Activated CD8-positive, alpha-beta memory T cell treated with anti-CD3 and anti-CD28 coated beads, Interleukin-2, amount 50 U/mL, for 4 hours (primary cell): ENCODE measurements at regions not wholly inside any gene's neighbourhood (a gene's known extent, or its start where the extent isn't known, plus 50 kb on each side); places are given as distances from the start of the nearest gene placed in this dataset.

Experiments
- DNase-seq: peaks from one replicate; pipeline ENCODE4 v3.0.0-alpha.2; 2020

DNA sequence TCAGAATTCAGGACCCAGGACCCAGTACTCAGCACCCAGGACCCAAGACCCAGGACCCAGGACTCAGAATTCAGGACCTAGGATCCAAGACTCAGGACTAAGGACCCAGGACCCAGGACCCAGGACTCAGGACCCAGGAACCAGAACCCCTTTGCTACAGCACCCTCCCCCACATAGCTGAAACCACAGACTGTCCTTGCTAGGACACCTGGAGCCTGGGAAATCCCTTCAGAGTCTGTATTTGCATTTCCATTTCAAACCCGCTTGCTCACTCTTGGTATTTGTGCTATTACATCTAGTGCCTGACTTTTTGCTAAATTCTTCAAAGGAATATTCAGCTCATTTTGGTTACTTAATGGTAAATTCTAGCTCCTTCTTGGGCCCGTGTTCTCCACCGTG, 275.8 kb upstream of the MAF start:
- no peak for DNase-seq

DNA sequence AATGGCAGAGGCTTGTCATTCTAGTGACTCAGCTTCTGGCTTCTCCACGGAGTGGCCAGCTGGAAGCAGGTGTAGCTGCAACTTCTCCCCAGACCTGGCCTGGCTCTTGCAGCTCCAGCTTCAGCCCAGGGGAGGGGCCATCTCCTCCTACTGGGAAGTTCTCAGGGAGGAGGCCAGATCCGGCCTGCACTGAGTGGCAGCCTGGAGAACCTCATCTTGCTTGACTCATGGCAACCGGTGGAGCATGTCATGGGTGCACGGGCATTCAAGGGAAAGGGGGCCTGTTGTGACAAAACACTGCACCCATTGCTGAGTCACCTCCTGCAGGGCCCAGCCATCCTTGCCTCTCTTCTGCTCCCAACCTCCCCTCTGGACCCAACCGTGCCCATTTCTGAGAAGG, 273.9 kb upstream of the MAF start:
- DNase-seq = no peak

DNA sequence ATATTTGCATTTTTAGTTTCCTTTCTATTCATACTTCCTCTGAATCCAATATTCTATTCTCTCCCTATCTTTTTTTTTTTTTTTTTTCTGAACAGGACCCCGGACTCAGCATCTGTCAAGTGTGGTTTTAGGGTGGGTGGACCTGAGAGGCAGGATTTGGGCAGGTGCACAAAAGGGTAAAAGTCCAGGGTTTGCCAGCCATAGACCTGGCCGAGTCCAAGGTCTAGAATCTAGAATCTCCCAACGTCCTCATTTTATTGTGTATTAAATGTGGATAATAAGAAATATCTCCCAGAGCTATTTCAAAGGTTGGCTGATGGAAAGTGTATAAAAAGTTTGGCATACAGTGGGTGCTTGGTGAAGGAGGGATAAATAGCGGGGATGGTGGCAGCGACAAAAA, 273.3 kb upstream of the MAF start:
- DNase-seq = no peak

DNA sequence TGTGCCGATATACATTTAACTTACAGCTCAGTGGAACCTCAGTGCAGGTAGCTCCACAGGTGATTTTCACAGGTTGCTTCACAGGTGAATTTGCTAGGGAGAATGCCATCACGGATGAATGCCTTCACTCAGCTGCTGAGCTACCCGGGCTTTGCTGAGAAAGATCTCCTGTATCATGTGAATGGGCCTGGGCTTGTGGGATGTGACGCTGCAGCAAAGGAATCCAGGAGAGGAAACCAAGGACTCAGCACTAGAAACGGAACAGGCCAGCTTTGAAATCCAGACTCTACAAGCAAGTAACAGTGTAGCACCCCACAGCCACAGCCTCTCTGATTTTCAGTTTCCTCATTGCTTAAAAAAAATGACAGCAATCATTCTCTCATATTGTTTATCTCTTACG, 271.4 kb upstream of the MAF start:
- DNase-seq = no peak

DNA sequence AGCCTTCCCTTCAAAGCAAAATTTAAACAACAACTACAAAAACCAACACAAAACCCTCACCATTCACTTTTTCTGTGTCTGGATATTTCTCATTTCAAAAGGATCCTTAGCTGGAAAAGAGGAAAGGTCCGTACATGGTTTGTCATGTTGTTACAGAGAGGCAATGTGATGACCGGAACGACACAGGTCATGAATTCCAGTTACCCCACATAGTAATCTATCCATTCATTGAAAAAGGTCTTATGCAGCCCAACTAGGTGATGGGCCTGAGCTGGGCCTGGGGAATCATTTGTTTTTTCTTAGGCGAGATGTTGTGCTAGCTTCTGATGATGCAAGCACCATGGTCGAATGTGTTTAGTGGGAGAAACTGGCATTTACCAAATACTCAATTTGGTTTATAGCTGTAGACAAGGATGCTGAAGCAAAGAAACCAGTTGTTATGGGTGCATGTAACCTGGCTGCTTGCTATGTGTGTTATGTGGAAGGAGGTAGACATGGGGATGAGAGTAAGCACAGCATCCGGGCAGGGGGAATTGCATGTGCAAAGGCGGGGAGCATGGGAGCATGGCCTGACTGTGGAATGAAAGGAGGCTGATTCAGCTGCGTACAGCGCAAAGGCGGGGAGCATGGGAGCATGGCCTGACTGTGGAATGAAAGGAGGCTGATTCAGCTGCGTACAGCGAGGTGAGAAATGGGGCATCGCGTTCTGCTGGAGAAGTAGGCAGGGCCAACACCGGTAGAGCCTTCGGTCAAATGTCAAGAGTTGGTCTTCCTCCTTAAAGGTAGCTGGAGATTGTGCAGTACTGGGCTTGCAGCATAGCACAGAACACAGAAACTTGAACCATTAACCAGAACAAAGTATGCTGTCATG, 269.7 kb upstream of the MAF start:
- no peak for DNase-seq

DNA sequence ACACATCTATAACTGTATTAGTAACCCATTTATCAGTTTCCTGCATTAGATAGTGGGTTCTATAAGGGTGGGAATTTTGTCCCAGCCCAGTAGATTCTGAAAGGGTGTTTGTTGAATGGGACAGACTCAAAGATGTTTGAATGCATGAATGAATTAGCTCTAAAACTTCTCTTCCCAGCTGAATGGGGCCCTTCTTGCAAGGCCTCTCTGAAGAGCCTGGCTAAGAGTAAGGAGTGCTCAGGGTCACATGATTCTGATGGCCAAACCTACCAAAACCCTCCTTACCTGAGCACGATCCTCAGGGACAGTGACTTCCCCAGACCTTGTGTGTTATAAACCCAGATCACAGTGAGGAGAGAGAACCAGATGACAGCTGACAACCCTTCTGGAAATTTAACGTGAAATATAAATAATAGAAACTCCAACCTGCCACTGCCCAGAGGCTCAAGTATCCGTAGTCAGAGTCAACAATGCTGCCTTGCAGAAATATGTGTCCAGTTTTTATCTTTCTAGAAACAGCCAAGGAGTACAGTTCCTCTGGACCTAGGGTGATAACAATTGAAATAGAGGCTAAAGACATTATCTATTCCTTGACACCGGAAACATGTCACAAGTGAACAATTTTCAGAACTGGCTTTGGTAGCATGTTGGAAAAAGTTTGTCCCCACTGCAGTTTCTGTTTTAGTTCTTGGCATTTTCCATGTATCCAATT, 268.9 kb upstream of the MAF start:
- no peak for DNase-seq

DNA sequence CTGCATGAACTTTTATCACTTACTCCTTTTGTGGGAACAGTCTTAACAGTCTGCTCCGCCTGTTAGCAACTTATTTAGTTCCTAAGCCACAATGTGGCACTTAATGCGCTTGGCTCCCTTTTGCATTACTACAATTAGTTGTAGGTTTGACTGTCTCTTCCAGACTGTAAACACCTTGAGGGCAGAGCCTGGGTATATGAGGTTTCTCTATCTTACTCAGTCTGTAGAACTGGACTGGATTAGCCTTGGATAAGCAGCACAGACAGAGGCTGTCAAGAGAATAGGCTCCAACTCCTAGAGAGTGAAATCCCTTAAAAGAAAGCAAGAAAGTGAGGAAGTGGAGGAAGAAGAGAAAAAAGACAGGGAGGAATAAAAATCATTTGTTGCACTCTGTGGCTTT, 268.3 kb upstream of the MAF start:
- no peak for DNase-seq

DNA sequence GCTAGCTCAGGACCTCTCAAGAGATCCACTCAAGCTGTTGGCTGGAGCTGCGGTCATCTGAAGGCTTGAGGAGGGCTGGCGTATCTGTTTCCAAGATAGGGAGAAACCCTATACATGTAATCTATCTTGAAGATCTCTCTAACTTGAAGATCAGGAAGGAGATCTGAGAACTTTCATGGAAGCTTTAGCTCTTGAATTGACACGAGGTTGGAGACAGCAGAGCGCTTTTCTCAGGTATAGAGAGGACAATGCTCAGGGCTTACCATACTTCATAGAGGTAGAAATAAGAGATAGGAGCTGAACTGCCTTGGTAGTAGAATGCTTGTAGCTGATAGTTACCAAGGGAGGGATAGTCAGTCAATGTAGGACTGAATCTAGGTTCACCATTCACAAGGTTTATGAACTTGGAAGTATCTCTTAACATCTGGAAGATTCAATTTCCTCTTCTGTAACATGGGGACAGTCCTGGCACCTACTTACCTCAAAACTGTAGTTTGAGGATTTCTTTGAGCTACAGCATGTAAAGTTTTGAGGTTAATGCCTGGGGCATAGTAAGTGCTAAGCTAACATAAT, 267.0 kb upstream of the MAF start:
- DNase-seq = no peak

DNA sequence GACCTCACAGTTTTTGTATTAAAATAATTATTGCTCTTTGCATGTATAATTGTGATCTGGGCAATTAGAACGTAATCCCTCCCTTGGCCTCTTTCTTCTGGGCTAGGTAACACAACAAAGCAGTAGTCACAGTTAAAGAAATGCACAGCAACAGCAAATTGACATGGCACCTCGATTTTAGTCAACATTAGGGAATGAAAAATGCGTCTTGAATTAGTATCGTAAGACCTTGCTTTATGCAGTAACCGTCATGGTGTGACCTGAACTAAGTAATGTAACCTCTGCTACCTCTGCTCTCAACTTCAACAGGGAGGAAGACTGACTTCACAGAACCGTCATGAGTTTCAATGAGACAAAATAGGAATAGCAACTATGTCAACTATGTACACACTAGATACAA, 265.4 kb upstream of the MAF start:
- DNase-seq = no peak

DNA sequence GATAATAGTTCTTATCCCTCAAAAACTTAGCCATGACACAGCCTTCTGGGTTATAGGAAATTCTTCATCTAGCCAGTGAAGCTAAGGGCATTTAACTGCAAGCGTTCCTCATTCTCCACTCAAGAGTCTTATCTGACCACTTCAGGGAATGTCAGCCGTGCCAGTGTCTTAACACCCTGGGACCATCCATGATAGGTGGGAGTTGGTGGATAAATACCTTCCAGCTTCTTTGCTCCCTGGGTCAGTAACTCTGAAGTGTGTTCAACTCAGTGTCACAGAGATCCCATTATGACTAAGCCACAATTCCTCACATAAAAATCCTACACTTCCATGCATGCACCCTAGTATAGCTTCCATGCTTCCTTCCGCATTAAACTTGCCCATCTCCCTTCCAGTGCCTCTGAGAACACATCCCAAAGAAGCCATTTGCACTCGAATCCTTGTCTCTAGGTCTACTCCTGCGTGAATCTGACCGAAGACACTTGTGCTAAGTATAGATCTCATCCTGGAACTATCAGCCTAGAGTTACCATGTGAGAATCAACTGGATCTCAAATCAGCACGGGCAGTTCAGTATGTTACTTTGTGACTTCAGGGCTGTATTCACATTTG, 264.3 kb upstream of the MAF start:
- no peak for DNase-seq

DNA sequence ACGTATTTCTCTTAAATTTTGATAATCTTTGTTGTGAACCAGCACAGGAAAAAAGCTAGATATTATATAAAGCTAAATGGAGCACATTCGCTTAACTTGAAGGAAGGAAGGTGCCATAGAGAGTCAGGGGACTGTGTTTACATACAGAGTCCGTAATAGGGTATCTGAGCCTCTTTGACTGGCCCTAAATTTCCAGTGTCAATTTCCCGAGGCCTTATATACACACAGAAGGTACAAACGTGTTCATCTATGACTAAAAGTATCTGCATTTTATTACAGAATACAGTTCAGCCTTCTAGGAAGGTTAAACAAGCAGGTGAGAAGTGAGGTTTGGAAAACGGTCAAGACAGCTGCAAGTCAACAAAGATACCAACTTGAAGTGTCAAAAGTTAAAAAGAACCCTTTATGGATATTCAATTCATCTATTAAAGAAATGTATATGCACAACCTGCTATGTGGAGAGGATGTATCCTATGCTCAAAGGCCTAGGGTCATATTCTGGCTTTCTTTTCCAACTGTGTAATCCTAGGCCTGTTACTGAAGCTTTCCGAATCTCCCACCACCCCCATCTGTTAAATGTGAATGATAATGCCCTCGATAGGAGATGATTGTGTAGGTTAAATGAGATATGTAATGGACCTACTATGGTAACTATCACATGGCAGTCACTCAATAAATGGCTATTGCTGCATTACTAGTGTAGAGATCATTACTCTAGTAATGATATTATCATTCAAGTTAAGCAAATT, 263.7 kb upstream of the MAF start:
- no peak for DNase-seq

DNA sequence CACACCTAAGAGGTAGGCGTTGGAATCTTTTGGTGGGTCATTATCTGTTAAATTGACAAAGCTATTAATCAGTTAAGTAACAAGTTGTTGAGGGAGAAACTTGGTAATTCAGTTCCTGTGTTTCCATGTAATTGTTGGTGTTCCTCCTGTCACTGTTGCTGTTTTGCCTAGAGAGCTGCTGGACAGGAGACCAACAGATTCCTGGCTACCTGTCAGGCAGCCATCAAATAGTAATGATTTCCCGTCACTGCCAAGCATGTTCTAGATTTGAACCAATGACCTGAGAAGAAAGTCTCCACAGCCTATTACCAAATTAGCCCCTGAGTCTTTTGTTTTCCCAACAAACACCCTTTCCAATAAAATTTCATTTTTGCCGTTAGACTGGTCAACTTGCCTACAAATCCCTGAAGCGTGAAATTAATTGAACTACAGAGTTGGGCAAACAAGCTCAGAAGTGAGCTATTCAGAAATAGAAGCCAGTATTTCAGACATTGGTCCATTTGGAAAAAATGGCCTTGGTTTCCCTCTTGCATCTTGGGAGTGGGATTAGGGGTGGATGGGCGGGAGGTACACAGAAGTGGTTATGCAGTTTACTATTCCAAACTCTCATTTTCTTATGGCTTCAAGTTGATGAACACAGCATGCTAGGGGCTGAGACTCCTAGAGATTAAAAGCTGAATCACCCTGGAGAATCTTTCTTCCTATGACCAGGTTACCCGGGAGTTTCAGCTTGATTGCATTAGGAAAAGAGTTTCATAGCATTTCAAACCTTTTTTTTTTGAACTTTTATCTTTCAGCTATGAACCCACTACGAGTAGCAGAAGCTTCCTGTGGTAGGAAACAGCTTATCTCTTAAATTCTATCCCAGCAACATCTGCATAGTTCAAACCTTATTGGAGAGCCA, 262.8 kb upstream of the MAF start:
- DNase-seq = no peak

DNA sequence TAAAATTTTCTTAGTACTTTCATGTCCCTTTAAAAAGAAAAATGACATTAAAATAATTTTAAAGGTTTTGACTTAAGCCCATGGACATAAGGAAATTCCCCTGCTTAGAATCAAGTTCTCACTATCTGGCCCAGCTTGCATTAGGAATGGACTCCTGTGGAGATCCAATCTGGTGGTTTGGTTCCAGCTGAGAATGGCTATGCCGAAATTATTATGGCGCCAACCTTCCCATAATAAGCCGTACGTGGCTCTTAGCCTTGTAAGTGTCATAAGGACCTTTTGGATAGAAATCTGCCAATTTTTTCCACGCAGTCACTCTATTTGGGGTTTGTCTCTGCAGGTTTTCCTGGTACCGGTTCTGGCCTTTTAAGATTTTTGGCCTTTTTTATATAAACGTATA, 262.1 kb upstream of the MAF start:
- DNase-seq = no peak

DNA sequence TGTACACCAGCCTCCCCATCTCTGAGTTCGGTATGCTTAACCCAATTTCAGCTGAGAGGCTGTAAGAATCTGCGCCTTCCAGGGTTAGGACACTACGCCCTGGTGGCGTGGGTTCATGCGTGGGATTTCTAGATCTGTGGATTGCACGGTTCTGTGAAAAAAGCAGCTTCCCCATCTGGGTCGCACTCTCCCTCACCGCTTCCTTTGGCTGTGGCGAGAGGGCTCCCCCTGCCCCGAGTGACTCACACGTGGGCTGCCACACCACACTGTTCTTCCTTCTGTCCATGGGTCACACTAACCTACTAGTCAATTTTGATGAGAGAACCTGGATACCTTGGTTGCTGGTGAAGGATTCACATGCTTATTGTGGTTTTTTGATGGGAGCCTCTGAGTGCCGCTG, 256.0 kb upstream of the MAF start:
- DNase-seq = no peak

DNA sequence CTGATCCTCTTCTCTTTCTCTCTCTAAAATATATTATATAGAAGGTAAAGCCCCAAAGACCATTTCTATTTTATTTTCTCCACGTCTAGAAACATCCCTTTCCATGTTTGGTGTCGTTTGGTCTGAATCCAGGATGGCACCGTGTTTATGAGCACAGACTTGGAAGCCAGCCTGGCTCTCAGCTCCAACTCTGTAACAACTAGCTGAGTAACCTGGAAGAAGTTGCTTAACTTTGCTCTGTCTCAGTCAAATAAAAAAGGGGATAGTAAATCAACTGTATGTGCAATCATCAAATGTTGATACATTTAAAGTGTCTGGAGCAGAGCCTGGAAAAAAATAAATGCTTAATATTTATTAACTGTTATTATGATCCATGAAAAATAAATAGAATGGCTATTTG, 249.8 kb upstream of the MAF start:
- DNase-seq = no peak

DNA sequence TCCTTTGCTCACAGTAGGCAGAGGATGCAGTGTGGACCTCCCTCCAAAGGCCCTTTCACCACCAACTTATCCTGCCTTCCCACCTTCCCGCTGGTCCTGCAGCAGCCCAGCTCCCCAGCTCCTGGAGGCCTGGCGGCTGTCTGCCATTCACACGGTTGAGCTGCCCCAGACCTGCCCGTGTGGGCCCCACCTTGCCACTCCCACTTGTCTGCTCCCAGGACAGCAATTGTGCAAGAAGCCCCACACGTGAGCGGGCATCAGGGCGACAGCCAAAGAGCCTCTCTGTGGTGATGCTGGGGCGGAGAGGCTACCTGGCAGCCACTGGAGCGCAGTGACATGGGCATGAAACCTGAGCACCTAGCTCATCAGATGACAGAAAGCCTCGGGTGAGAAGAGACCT, 248.6 kb upstream of the MAF start:
- DNase-seq = no peak

DNA sequence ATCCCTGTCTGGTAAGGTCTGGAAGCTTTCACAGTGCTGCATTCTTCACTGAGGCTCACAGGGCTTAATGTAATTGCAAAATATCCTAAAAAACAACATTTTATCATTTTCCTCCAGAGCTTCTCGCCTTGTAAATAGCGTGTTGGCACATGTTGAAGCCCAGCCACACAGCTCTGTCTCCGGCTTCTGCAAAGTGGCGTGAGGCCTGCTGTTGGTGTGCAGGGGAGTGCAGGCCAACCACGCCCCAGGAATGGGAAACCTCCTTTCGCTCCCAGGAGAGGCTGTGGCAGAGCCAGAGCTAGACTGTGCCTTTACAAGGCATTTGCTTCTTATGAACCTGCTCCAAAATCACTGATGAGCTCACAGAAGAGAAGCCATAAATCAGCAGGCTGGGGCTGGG, 248.2 kb upstream of the MAF start:
- DNase-seq = no peak

DNA sequence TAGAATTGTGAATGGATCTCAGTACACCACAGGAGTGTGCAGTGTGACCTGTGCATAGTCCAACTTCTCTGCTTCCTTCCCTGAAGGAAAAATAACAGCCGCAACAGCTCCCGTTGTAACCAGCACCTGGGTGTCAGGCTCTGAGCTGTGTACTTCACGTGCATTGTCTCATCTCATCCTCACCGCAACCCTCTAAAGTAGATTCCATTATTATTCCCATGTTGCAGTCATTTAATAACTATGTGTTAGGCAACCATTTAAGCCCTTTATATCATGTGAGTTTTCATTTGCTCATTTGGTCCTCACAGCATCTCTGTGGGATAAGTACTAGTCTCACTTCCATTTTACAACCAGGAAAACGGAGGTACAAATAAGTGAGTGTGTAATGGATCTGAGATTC, 247.0 kb upstream of the MAF start:
- DNase-seq = no peak

DNA sequence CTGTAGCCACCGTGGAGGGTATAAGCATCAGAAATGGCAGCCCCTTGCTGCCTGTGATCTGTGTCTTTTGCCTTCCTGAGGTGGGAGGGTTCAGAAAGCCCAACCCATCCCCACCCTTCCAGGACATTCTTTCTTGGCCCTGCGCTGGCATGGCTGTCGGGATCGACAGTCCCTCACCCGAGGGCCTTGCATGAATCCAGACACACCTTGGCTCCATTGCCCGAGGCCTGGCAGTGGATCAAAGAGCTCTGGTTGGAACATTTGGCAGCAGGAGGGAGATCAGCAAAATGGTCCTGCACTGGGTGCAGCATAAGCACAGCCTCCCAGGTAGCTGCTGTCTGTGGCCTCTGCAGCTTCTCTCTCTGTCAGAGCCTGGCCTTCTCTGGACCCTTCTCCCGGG, 246.6 kb upstream of the MAF start:
- DNase-seq = no peak

DNA sequence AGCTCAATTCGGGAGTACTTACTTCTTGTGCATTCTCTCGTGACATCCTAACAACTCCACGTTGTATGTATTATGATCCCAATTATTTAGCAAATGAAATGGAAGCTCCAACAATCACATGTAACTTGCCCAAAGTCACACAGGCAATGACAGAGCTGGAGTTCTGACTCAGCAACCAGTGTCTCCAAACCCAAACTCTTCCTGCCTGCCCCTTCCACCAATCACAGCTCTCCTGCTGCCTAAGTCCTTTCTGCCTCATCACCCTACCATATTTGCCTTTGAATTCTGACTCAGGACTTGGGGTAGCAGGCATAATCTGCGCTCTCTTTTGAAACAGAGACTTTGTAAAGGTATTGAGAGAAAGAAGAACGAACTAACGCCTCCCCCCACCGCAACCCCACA, 245.2 kb upstream of the MAF start:
- DNase-seq = no peak

DNA sequence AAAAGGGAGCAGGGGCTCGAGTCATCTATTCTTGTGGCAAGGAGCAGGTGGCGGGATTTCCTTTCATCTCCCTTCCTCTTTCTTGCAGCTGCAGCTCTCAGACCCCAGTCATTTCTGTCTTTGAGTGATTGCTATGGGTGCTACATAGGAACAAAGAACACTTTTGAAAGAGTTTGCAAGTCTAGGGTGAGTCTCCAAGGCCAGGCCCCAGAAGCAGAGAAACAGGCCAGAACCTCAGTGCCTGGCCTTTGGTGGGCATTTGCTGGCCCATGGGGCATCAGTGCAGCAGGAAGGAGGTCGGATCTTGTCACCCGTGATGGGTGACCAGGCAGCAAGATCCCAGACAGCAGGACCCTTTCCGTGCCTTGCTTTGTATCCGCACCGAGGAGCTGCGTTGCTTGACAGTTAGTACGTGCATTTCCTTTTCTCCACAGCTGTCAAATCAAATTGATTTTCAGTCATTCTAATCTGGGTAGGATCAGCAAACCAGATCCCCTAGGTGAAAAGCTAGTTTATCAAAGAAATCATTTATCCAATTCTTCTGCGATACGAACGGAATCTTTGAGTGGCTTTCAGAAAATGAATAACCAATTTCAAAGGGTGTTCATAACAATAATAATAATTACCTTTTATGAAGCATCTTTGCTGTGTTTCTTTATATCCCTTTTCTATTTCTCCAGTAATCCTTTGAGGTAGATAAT, 244.6 kb upstream of the MAF start:
- no peak for DNase-seq
